K562 (cell line): ENCODE measurements at regions not wholly inside any gene's neighbourhood (a gene's known extent, or its start where the extent isn't known, plus 50 kb on each side); places are given as distances from the start of the nearest gene placed in this dataset.

Experiments used
- NR2F6 ChIP-seq: fragments of 450-650 bp; formaldehyde crosslinking; IDR thresholded peaks from 2 replicates; pipeline ENCODE4 v1.4.0; 2020; ENCODE audit warnings: mild to moderate bottlenecking
- PHF8 ChIP-seq: fragments of 200-600 bp; sonication (generic); IDR thresholded peaks from 2 replicates; pipeline ENCODE4 v1.6.1; 2012; ENCODE audit warnings: mixed run types, mild to moderate bottlenecking, inconsistent platforms, low read length, moderate library complexity, borderline replicate concordance
- SRSF9 ChIP-seq: fragments of 200-400 bp; formaldehyde crosslinking; IDR thresholded peaks from 2 replicates; pipeline ENCODE4 v1.6.1; 2017; ENCODE audit warnings: low read depth, low read length, borderline replicate concordance
- ZNF75A ChIP-seq: fragments of 450-650 bp; formaldehyde crosslinking; IDR thresholded peaks from 2 replicates; pipeline ENCODE4 v1.4.0; 2020; ENCODE audit warnings: mild to moderate bottlenecking
- TF ChIP-seq, protein P1 (sequence below), 2 experiments: fragments of 450-650 bp; IDR thresholded peaks; 2 replicates each; pipeline ENCODE4 v1.6.1; 2016; ENCODE audit warnings: mild to moderate bottlenecking in 2 of 2, borderline replicate concordance in 1 of 2, low read depth in 1 of 2, moderate library complexity in 1 of 2
- TF ChIP-seq, protein P2 (sequence below): fragments of 250-450 bp; sonication (Bioruptor Pico); IDR thresholded peaks from 2 replicates; pipeline ENCODE4 v1.8.0; 2021; ENCODE audit warnings: mild to moderate bottlenecking, moderate library complexity

DNA sequence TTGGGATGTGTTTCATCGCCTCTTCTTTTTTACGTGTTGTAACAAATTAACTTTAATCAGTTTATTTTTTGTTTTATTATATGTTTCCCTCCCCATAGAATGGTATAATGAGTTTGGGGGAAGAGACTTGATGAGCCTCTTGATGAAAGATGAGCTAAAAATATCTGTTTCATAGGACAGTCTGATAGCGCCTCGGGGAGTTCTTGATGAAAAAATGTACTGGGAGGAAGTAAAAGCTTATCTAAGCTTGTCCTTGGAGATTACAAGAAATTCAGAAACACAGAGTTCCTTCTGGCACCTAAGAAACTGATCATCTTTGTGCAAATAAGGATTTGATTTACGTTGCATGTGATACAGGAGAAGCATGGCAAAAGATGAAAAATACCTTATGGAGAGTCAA, 350.2 kb upstream of the CDH8 start (continued):
- TF ChIP-seq, protein P1, sequence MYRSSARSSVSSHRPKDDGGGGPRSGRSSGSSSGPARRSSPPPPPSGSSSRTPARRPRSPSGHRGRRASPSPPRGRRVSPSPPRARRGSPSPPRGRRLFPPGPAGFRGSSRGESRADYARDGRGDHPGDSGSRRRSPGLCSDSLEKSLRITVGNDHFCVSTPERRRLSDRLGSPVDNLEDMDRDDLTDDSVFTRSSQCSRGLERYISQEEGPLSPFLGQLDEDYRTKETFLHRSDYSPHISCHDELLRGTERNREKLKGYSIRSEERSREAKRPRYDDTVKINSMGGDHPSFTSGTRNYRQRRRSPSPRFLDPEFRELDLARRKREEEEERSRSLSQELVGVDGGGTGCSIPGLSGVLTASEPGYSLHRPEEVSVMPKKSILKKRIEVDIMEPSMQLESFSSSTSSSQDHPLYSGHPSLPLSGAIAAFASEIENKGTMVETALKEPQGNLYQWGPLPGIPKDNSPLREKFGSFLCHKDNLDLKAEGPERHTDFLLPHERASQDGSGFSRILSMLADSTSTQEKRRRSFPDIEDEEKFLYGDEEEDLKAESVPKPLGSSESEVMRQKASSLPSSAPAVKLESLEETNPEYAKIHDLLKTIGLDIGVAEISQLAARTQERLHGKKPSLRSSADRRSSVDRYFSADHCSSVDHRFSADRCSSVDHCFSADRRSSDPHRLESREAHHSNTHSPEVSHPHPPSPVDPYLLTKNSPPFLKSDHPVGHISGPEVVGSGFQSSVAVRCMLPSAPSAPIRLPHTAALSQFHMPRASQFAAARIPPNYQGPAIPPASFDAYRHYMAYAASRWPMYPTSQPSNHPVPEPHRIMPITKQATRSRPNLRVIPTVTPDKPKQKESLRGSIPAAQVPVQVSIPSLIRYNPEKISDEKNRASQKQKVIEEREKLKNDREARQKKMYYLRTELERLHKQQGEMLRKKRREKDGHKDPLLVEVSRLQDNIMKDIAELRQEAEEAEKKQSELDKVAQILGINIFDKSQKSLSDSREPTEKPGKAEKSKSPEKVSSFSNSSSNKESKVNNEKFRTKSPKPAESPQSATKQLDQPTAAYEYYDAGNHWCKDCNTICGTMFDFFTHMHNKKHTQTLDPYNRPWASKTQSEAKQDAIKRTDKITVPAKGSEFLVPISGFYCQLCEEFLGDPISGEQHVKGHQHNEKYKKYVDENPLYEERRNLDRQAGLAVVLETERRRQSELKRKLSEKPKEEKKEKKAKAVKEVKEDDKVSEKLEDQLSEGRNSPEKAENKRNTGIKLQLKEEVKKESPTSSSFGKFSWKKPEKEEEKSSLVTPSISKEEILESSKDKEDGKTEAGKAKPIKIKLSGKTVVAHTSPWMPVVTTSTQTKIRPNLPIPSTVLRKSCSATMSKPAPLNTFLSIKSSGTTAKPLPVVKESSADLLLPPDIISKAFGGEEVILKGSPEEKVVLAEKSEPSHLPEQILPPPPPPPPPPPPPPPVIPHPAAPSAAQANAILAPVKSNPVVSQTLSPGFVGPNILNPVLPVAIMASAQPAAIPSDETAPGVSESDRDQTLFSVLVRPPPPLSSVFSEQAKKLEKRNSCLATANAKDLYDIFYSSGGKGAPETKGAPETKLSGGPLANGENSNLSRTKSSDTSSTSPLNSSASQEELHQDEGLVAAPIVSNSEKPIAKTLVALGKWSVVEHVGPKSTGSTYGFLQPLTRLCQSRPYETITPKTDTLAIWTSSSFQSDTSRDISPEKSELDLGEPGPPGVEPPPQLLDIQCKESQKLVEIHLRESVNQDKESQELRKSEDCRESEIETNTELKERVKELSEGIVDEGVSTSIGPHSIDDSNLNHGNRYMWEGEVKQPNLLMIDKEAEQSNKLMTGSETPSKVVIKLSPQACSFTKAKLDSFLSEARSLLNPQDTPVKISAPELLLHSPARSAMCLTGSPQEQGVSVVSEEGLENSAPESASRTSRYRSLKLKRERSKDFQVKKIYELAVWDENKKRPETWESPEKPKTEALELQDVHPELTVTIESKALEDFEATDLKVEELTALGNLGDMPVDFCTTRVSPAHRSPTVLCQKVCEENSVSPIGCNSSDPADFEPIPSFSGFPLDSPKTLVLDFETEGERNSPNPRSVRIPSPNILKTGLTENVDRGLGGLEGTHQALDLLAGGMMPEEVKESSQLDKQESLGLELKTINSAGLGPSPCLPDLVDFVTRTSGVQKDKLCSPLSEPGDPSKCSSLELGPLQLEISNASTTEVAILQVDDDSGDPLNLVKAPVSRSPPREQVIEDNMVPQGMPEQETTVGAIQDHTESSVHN (IDR thresholded peaks at IDR 0.05; ENCODE audit: borderline replicate concordance in 1 of 2, low read depth in 1 of 2), result no peak
- TF ChIP-seq, protein P2, sequence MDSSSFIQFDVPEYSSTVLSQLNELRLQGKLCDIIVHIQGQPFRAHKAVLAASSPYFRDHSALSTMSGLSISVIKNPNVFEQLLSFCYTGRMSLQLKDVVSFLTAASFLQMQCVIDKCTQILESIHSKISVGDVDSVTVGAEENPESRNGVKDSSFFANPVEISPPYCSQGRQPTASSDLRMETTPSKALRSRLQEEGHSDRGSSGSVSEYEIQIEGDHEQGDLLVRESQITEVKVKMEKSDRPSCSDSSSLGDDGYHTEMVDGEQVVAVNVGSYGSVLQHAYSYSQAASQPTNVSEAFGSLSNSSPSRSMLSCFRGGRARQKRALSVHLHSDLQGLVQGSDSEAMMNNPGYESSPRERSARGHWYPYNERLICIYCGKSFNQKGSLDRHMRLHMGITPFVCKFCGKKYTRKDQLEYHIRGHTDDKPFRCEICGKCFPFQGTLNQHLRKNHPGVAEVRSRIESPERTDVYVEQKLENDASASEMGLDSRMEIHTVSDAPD, result no peak
- no peak for TF ChIP-seq PHF8
- TF ChIP-seq SRSF9, result no peak
- no peak for TF ChIP-seq NR2F6 (CRISPR knock-in tag)
- no peak for TF ChIP-seq ZNF75A (CRISPR knock-in tag)
